Smooth muscle cell (in vitro differentiated cells): ENCODE measurements at regions not wholly inside any gene's neighbourhood (a gene's known extent, or its start where the extent isn't known, plus 50 kb on each side); places are given as distances from the start of the nearest gene placed in this dataset.
A peak's percentile ranks its signal among the peaks of the same experiment; 100 is the strongest.

Experiments used
- DNase-seq: peaks from one replicate; lab custom pipeline; 2025; ENCODE audit not compliant: unreplicated experiment; lab: John Stamatoyannopoulos, UW
- H2AFZ ChIP-seq: fragments of 200-600 bp; sonication (generic); 2 replicates; pipeline ENCODE4 v1.6.0; 2016; ENCODE audit warnings: antibody characterized with exemption, low read depth, mild to moderate bottlenecking
- H3F3A ChIP-seq: fragments of 200-600 bp; sonication (generic); 2 replicates; pipeline ENCODE4 v1.6.0; 2017; ENCODE audit warnings: antibody characterized with exemption, low read depth
- H3K27ac ChIP-seq: fragments of 200-600 bp; sonication (generic); 2 replicates; pipeline ENCODE4 v1.5.1; 2016; ENCODE audit warnings: low read depth, mild to moderate bottlenecking
- H3K27me3 ChIP-seq: fragments of 200-600 bp; sonication (generic); 2 replicates; pipeline ENCODE4 v1.6.1; 2016; ENCODE audit warnings: low read depth, mild to moderate bottlenecking
- H3K36me3 ChIP-seq: fragments of 200-600 bp; sonication (generic); 2 replicates; pipeline ENCODE4 v1.5.1; 2016; ENCODE audit warnings: low read depth
- H3K4me1 ChIP-seq: fragments of 200-600 bp; sonication (generic); 2 replicates; pipeline ENCODE4 v1.5.1; 2016; ENCODE audit warnings: low read depth
- H3K4me2 ChIP-seq: fragments of 200-600 bp; sonication (generic); 2 replicates; pipeline ENCODE4 v1.6.0; 2016; ENCODE audit warnings: mild to moderate bottlenecking
- H3K4me3 ChIP-seq: fragments of 200-600 bp; sonication (generic); 2 replicates; pipeline ENCODE4 v1.5.1; 2016; ENCODE audit warnings: mild to moderate bottlenecking
- H3K79me2 ChIP-seq: fragments of 200-600 bp; sonication (generic); 2 replicates; pipeline ENCODE4 v1.6.0; 2016; ENCODE audit warnings: low read depth, mild to moderate bottlenecking
- H3K9ac ChIP-seq: fragments of 200-600 bp; sonication (generic); 2 replicates; pipeline ENCODE4 v1.6.0; 2016; ENCODE audit warnings: low read depth
- H3K9me3 ChIP-seq: fragments of 200-600 bp; sonication (generic); replicated peaks from 2 replicates; pipeline ENCODE4 v1.5.1; 2016; ENCODE audit warnings: low read depth
- H4K20me1 ChIP-seq: fragments of 200-600 bp; sonication (generic); 2 replicates; pipeline ENCODE4 v1.6.0; 2016; ENCODE audit warnings: low read depth
- CTCF ChIP-seq: fragments of 200-600 bp; sonication (generic); IDR thresholded peaks from 2 replicates; pipeline ENCODE4 v1.5.1; 2017; ENCODE audit warnings: borderline replicate concordance, mild to moderate bottlenecking, antibody characterized with exemption; ENCODE audit not compliant: insufficient read depth, poor library complexity, severe bottlenecking
- WGBS: methylation state at CpG from one replicate; pipeline ENCODE4 v1.1.7; 2016; ENCODE audit warnings: low lambda C conversion rate; 5-methylcytosine and 5-hydroxymethylcytosine counted together

- H3K4me1 ChIP-seq: no peaks in the 10 kb centered on the region
- 72% methylated on average over 3 of the region's 3 CpGs for WGBS
- H4K20me1 ChIP-seq: no peaks in the 10 kb centered on the region
- H3F3A ChIP-seq: no peaks in the 10 kb centered on the region
- H3K27me3 ChIP-seq: no peaks in the 10 kb centered on the region
- H3K36me3 ChIP-seq: no peaks in the 10 kb centered on the region
- no peak overlapping the region for H3K9ac ChIP-seq
- H3K4me2 ChIP-seq: no peak overlapping the region
- no peak overlapping the region for H2AFZ ChIP-seq
- H3K4me3 ChIP-seq: no peak overlapping the region
- TF ChIP-seq CTCF: no peak
- no peaks in the 10 kb centered on the region for H3K9me3 ChIP-seq
- no peak for DNase-seq
- H3K27ac ChIP-seq: no peak overlapping the region
- no peaks in the 10 kb centered on the region for H3K79me2 ChIP-seq
These were observed 495.6 kb upstream of the ISX start for GRCh38 chr22:34570408-34570807.

DNA sequence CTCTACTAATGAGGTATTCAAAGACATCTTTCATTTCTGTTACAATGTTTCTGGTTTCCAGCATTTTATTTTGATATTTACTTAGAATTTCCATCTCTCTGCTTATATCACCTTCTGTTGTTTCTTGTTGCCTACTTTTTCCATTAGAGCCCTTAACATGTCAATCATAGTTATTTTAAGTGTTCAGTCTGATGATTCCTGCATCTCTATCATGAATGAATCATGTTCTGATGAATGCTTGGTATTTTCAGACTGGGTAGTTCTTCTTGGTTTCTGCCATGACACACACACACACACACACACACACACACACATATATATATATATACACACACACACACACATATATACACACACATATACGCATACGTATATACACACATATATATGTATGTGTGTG is 486.4 kb upstream of the ISX start:
- Histone ChIP-seq H3K27ac (no peak overlapping the region), H2AFZ (no peak overlapping the region), H3K9ac (no peak overlapping the region), H3K4me3 (no peak overlapping the region), H3K36me3 (no peaks in the 10 kb centered on the region), H3K79me2 (no peaks in the 10 kb centered on the region), H4K20me1 (no peaks in the 10 kb centered on the region), H3K27me3 (no peaks in the 10 kb centered on the region), H3F3A (no peaks in the 10 kb centered on the region), H3K4me1 (no peaks in the 10 kb centered on the region), H3K4me2 (no peak overlapping the region), H3K9me3 (no peaks in the 10 kb centered on the region)
- 92% methylated on average over 2 of the region's 2 CpGs for WGBS
- DNase-seq: no peak
- no peak for TF ChIP-seq CTCF

DNA sequence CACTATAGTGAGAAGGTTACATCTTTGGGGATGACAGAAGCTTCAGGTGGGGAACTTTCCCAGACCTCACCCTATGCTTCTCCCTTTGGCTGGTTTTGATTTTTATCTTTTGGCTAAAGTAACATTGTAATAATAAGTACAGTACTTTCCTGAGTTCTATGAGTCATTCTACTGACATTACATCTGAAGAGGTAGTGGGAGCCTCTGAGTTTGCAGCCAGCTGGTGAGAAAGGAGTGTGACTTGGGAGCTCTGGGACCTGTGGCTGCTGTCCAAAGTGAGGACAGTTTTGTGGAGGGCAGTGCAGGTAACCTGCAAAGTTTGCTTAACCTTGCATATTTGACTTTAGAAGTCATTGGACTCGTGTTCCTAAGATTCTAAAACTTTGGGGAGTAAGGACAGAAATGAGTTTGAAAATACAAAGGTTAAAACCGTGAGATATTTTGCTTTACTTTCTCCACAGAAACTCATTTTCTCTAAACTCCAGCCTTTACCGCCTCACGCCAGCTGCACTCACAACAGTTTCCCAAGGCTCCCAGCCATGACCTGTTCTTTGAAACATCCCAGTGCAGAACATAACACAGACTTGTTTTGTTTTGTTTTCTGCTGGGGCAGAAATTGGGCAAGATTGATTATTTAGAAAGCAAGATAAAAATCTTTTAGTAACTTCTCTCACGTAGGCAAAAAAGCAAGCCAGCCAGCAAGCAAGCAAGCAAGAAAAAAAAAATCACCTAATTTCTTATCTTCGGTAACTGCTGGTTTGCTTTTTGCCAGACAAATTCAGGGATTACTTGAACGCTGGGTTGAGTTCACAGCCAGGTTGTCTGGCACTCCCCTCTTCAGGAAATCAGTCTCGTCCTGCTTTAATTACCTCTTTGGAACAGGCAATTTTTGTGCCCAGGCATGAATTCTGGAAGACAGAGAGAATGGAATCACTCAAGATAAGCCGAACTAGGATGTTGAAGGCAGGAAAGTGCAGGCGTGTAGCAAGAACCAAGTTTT is 478.3 kb upstream of the ISX start:
- H3K4me3 ChIP-seq: no peak overlapping the region
- no peaks in the 10 kb centered on the region for H3K36me3 ChIP-seq
- H3F3A ChIP-seq: no peaks in the 10 kb centered on the region
- no peaks in the 10 kb centered on the region for H3K4me1 ChIP-seq
- H2AFZ ChIP-seq: no peak overlapping the region
- no peak overlapping the region for H3K9ac ChIP-seq
- peak overlapping the region; percentile 40 for H3K4me2 ChIP-seq
- no peaks in the 10 kb centered on the region for H3K27me3 ChIP-seq
- DNase-seq: no peak
- TF ChIP-seq CTCF: no peak
- peak overlapping the region; percentile 48 for H3K27ac ChIP-seq
- no peaks in the 10 kb centered on the region for H4K20me1 ChIP-seq
- no peaks in the 10 kb centered on the region for H3K9me3 ChIP-seq
- H3K79me2 ChIP-seq: no peaks in the 10 kb centered on the region
- 28% methylated on average over 10 of the region's 10 CpGs for WGBS
